GM12872 (cell line): ENCODE measurements at regions not wholly inside any gene's neighbourhood (a gene's known extent, or its start where the extent isn't known, plus 50 kb on each side); places are given as distances from the start of the nearest gene placed in this dataset.

ENCODE experiments used
- CTCF ChIP-seq: IDR thresholded peaks from 3 replicates; pipeline ENCODE4 v1.5.1; 2011; ENCODE audit warnings: low read depth, mild to moderate bottlenecking, low read length, moderate library complexity; ENCODE audit not compliant: insufficient read depth

GRCh38 chr1:29760067-29760564 is 523.8 kb downstream of the PTPRU start:
- no peak for TF ChIP-seq CTCF

GRCh38 chr1:29758781-29759499 is 522.6 kb downstream of the PTPRU start:
- TF ChIP-seq CTCF: no peak

- TF ChIP-seq CTCF: no peak
Measured at GRCh38 chr1:29757866-29758780, 521.8 kb downstream of the PTPRU start.

- TF ChIP-seq CTCF: no peak
Measured at GRCh38 chr1:29756901-29757725, 520.8 kb downstream of the PTPRU start.

- TF ChIP-seq CTCF: no peak
Measured at GRCh38 chr1:29756498-29756897, 520.2 kb downstream of the PTPRU start.

- no peak for TF ChIP-seq CTCF
Measured at GRCh38 chr1:29756085-29756484, 519.8 kb downstream of the PTPRU start.
